ENCODE measurements at regions not wholly inside any gene's neighbourhood (a gene's known extent, or its start where the extent isn't known, plus 50 kb on each side); places are given as distances from the start of the nearest gene placed in this dataset.
A peak's percentile ranks its signal among the peaks of the same experiment; 100 is the strongest.

- DNase-seq (ENCODE audit: low read depth in 3 of 3): no peak
These were observed 283.4 kb upstream of the GRIP1 start for GRCh38 chr12:66962290-66962689.

DNA sequence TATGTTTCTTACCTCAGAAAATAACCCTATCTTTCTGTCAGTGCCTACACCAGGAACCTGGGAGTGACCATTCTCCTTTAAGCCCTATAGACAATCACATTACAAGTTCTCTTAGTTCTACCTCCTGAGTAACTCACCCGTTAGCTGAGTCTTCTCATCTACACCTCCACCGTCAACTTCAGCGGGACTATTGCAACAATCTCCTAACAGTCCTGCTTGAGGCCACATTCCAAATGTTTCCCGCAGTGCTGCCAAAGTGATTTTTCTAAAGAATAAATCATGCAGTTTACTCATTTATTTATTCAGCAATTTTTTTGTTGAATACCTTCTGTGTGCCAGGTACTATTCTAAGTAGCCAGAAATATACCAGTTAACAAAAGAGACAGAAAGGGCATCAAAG is 285.0 kb upstream of the GRIP1 start:
- no peak for DNase-seq (ENCODE audit: low read depth in 3 of 3)

- DNase-seq (ENCODE audit: low read depth in 3 of 3): peak in 2 of 3 donors; percentile 26 to 31
These were observed 285.8 kb upstream of the GRIP1 start for GRCh38 chr12:66964629-66965028.

- no peak for DNase-seq (ENCODE audit: low read depth in 3 of 3)
These were observed 286.7 kb upstream of the GRIP1 start for GRCh38 chr12:66965621-66966020.

DNA sequence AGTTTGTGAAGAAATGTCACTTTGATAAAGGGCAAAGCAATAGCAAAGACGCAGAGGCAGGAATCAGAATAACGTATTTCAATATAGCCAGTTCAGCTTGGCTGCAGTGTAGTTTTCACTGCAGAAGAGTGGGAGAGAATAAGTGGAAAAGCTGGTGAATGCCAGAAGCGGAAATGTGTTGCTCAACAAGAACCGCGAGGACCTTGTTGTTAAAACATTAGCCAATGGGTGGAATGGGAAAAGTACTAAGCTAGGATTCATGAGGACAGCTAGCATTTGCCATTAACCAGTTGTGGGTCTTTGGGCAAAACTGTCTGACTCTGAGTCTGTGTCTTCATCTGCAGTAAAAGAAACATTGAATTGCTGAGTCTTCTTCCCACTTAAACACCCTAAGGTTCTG is 292.9 kb upstream of the GRIP1 start:
- no peak for DNase-seq (ENCODE audit: low read depth in 3 of 3)

- no peak for DNase-seq (ENCODE audit: low read depth in 3 of 3)
These were observed 292.6 kb upstream of the CAND1 start for GRCh38 chr12:66976526-66976925.

- DNase-seq (ENCODE audit: low read depth in 3 of 3): no peak
These were observed 290.4 kb upstream of the CAND1 start for GRCh38 chr12:66978802-66979201.

DNA sequence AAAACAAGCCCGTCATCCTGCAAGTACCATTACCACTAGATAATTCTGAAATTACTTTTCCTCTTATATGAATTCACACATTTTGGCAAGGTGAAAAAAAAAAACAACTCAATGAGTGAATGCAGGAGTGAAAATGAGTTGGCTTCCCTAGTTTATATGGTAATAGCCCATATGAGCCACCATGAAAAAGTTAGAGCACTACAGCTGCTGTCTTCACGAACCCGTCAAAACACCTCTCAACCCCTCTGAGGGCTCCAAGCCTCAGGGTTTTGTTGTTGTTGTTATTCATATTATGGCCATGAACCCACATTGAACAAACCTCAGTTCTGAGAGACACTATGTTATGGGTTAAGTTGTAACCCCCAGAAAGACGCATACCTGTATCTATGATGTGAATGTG is 289.9 kb upstream of the CAND1 start:
- no peak for DNase-seq (ENCODE audit: low read depth in 3 of 3)

DNA sequence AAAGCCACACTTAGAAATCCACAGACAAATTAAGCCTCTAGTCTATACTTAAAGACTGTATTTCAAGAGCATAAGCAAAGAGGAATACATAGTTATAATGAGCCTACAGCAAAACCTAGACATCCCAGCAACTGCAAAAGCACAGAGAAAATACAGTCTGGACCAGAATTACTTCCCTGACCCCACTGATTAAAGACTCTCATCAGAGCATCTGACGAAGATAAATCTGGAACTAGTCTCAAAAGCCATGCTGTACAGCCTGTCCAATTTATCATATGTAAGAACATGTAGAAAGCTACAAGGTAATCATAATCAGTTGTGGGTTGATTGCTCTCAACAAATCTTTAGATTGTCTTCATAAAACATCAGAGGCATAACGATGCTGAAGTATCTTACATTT is 285.1 kb upstream of the CAND1 start:
- no peak for DNase-seq (ENCODE audit: low read depth in 3 of 3)

DNA sequence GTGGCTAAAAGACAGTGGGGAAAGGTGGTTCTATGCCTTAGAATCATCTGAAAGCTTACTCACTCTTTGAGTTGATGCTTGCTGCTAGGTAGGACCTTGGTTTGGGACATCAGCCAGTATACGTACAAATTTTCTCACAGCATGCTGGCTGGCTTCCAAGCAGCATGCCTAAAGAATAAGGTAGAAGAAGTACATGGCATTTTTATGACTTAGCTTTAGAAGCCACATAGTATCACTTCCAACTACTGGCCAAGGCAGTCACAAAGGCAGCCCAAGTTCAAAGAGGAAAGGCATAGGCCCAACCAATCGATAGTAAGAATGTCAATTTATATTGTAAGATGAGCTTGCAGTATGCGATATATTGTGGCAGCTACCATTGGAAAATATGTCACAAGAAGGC is 284.2 kb upstream of the CAND1 start:
- DNase-seq (ENCODE audit: low read depth in 3 of 3): no peak

DNA sequence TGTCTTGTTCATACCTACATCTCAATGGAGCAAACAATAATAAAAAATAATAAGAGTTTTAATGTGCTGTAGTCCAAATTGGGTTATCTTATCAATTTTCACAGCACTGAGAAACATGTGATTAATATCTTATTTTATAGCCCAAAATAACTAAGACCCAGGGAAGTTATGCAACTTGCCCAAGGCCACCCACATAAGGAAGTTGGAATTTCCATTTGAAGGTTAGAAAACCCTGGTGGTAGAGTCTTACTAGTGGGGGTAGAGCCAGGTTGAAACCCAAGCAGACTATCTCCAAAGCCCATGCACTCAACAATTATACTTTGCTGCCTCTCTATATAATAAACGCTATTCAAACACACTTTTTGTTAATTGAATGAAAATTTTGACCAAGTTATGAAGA is 270.0 kb upstream of the CAND1 start:
- DNase-seq (ENCODE audit: low read depth in 3 of 3): no peak

DNA sequence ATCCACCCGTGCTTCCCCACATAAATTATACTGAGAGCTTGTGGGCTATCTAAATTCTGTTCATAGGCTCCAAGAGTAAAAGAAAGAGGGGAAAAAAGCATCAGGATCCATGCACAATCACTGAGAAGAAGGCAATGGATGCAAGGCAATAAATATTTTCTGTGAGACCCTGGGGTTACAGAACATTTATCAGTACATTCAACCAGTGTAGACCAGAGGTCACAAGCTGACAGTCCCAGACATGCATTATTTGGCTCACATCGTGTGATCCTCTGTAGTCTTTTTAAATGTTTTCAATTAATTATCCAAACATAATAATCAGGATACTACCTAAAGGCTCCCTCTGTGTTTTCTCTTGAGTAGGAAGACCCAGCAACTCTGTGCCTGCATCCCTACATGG is 267.9 kb upstream of the CAND1 start:
- DNase-seq (ENCODE audit: low read depth in 3 of 3): no peak

DNA sequence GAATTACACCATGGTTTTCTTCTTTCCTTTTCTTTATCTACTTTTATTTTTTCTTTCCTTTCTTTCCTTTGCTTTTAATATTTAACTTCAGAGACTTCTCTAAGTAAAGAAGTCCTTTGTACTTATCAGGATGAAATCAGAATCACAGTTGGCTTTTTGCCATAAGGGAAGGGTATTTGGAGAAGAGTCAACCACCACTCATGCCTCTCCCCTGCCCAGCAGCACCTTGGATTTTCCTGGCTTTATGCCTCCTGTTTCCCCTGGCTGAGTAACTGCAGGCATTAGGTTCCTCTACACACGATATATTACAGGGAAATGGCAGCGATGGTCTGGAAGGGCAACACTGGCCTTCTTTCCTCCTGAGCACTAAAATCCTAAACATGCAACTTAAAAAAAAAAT is 266.4 kb upstream of the CAND1 start:
- no peak for DNase-seq (ENCODE audit: low read depth in 3 of 3)

DNA sequence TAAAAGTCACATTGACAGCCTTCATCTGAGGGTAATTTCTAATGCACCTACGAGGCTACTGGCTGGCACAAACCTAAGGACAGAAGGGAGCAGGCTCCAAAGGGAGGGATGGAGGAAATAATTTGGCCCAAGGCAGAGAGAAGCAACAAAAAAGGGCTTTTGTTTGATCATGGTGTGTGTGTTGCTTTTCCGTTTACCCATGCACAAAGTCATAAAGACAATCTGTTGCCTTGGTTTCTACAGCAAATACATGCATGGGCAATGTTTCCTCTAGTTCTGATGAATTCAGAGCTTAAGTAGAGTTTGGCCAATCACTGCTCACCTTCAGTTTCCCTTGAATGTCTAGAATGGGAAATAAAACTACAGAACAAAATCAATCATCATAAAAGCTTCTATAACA is 262.5 kb upstream of the CAND1 start:
- no peak for DNase-seq (ENCODE audit: low read depth in 3 of 3)

GRCh38 chr12:67014642-67015041 is 254.5 kb upstream of the CAND1 start:
- DNase-seq (ENCODE audit: low read depth in 3 of 3): no peak

DNA sequence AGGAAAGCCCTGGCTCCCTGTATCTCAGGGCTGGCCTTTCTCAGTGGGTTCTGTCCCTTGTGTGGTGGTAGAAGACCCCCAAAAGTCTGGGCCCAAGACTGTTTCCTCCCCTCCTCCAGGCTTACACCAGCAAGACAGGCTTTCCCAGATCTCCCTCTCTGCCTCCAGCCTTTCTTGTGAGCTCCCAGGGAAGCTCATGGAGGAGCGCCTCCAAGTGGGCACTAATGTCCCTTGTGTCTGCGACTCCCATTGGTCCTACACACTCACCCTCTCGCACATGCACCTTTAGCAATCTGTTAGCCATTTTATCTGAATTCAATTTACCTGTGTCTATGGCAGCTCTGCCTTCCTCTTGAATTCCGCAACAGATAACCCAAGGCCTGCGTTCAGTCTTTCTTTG is 251.1 kb upstream of the CAND1 start:
- no peak for DNase-seq (ENCODE audit: low read depth in 3 of 3)

GRCh38 chr12:67019070-67019469 is 250.1 kb upstream of the CAND1 start:
- DNase-seq (ENCODE audit: low read depth in 3 of 3): no peak

DNA sequence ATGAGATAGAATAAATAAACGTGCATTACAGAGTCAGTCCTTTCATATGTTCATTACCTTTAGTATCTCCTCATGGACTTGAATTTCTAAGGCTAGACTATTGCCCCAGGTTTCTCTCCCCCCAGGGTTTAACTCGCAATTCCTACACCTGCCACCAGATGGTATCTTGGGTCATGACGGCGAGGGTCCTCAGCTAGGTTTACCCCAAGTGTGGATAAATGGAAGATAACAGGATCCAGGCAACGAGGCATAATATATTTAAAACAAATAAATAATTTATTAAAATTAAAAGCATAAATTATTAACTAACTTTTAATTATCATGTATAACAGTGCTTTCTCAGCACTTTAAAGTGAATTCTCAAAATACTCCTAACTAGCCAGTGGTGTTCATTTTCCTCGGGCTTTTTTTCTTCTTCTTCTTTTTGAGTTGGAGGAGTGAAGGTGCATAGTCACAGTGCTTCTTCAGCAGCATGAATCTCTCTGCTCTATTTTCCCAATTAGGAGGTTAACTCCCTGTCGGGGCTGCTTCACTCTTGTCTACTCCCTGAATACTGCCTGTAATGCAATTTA is 243.5 kb upstream of the CAND1 start:
- DNase-seq (ENCODE audit: low read depth in 3 of 3): peak in 2 of 3 donors; percentile 30 to 34

DNA sequence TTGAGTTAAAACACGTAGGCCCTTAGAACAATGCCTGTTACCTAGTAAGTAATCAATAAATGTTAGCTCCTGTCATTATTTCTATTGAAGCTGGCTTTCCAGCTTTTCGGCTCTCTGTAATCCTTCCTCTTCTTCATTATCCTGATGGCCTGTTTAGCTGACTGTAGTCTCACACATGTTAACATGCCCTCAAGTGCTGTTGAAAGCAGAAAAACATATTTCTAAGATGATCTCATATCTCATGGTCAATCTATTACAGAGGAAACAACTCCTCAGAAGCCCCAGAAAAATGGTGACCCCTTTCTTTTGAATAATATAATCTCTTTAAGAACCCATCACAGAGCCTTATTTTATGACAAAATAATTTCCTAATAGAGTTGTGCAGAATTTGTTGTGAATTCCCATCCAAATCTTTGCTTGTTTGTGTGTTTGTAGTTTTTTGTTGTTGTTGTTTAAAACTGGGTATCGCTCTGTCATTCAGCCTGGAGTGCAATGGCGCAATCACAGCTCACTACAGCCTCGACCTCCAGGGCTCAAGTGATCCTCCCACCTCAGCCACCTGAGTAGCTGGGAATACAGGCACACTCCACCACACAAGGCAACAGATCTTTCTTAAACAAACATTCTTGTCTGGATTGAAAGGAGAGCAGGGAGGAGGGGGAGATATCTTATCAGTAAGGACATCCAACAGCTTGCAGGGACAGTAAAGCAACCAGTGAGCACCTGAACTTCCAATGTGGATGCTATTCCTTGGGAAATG is 242.5 kb upstream of the CAND1 start:
- no peak for DNase-seq (ENCODE audit: low read depth in 3 of 3)

DNA sequence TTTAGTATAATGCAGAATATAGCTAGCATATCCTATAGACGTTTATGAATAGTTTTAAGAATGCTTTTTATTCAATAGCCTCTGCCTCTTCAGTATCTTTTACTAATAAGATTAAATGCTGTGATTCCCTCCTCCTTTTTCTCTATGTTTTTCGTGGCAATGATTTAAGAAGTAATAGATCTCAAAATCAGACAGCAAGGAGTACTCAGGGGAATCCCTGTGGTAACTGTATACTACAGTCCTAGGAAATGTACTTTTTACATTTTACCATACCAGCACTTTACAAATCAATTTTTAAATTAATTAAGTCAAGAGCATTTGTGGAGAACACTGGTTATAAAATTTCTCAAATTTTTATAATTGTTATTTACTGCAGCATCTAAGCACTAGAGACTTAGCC is 240.6 kb upstream of the CAND1 start:
- no peak for DNase-seq (ENCODE audit: low read depth in 3 of 3)

DNA sequence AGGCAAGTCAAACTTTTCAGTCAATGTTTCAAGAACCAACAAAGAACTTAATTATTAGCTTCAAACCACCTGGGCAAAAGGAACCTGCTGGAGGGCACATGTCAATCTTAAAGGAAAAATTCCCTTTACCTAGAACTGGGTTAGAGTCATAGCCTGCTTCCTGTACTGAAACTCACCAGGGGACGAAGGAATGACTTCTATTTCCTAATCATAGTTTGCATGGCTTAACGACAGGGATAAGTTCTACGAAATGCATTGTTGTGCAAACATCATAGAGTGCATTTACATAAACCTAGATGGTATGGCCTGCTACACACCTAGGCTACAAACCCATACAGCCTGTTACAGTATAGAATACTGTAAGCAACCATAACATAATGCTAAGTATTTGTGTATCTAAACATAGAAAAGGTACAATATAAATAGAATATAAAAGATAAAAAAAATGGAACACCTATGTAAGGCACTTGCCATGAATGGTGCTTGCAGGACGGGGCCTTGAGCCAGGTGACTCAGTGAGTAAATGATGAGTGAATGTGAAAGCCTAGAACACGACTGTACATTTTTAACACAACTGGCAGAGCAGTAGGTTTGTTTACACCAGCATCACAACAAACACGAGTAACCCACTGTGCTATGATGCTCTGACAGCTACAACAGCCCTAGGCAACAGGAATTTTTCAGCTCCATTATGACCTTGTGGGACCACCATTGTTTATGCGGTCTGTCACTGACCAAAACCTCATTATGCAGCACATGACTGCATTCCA is 234.9 kb upstream of the CAND1 start:
- no peak for DNase-seq (ENCODE audit: low read depth in 3 of 3)

- DNase-seq (ENCODE audit: low read depth in 3 of 3): no peak
These were observed 234.0 kb upstream of the CAND1 start for GRCh38 chr12:67035121-67035520.

GRCh38 chr12:67038486-67038885 is 230.7 kb upstream of the CAND1 start:
- no peak for DNase-seq (ENCODE audit: low read depth in 3 of 3)

Data from stimulated activated CD4-positive, alpha-beta T cell treated with anti-CD3 and anti-CD28 coated beads, TNF-alpha, amount 100 ng/mL, for 48 hours (primary cell).